ENCODE measurements at regions not wholly inside any gene's neighbourhood (a gene's known extent, or its start where the extent isn't known, plus 50 kb on each side); places are given as distances from the start of the nearest gene placed in this dataset.

GRCh38 chr4:144351306-144351705, 210.8 kb upstream of the GYPA start:
- Histone ChIP-seq H3K9me3 (no peaks in the 10 kb centered on the region), H3K36me3 (no peaks in the 10 kb centered on the region), H3K4me1 (peaks cover 0 to 8% (median 4%) of the 10 kb centered on the region in 4 donors), H3K4me3 (no peak overlapping the region), H3K27me3 (peaks cover 0 to 7% (median 0%) of the 10 kb centered on the region in 3 donors), H3K27ac (no peak overlapping the region)
- DNase-seq: no peak
- intact Hi-C loops (cut with DNase I; ENCODE audit: low total_unique reads): no loop called here
- TF ChIP-seq EP300 (IDR thresholded peaks at IDR 0.05) (no peak), POLR2AphosphoS5 (IDR thresholded peaks at IDR 0.05) (no peak), CTCF (IDR thresholded peaks at IDR 0.05) (no peak), POLR2A (IDR thresholded peaks at IDR 0.05) (no peak)
- 62 to 76% (median 70%) methylated on average over 3 of the region's 3 CpGs for WGBS, 5 donors

- DNase-seq: peak in 1 of 2 donors; percentile 32
- H3K4me3 ChIP-seq: no peak overlapping the region
- no peak for TF ChIP-seq POLR2A (IDR thresholded peaks at IDR 0.05)
- H3K27ac ChIP-seq: no peak overlapping the region
- no peaks in the 10 kb centered on the region for H3K36me3 ChIP-seq
- peaks cover 0 to 7% (median 0%) of the 10 kb centered on the region in 3 donors for H3K27me3 ChIP-seq
- intact Hi-C loops (cut with DNase I; ENCODE audit: low total_unique reads): no loop called here
- 58 to 79% (median 74%) methylated on average over 5 of the region's 5 CpGs for WGBS, 5 donors
- peaks cover 0 to 15% (median 6%) of the 10 kb centered on the region in 4 donors for H3K4me1 ChIP-seq
- no peaks in the 10 kb centered on the region for H3K9me3 ChIP-seq
Measured at GRCh38 chr4:144353292-144353691, 212.8 kb upstream of the GYPA start.

GRCh38 chr4:144355811-144356757, 215.6 kb upstream of the GYPA start:
- no peaks in the 10 kb centered on the region for H3K36me3 ChIP-seq
- H3K9me3 ChIP-seq: no peaks in the 10 kb centered on the region
- 9 to 20% (median 15%) methylated on average over 10 of the region's 10 CpGs for WGBS, 5 donors
- intact Hi-C loops (cut with DNase I; ENCODE audit: low total_unique reads): no loop called here
- H3K4me3 ChIP-seq: no peak overlapping the region
- DNase-seq: peak in 1 of 2 donors; percentile 80
- H3K4me1 ChIP-seq: peaks cover 0 to 15% (median 6%) of the 10 kb centered on the region in 4 donors
- peaks cover 0 to 7% (median 0%) of the 10 kb centered on the region in 3 donors for H3K27me3 ChIP-seq
- TF ChIP-seq POLR2AphosphoS5 (IDR thresholded peaks at IDR 0.05): peak in 1 of 3 donors; percentile 4
- TF ChIP-seq EP300 (IDR thresholded peaks at IDR 0.05): no peak
- no peak overlapping the region for H3K27ac ChIP-seq

- H3K4me1 ChIP-seq: peaks cover 0 to 15% (median 6%) of the 10 kb centered on the region in 4 donors
- no peak overlapping the region for H3K27ac ChIP-seq
- no peaks in the 10 kb centered on the region for H3K9me3 ChIP-seq
- intact Hi-C loops (cut with DNase I; ENCODE audit: low total_unique reads): no loop called here
- WGBS, 5 donors: 23 to 41% (median 38%) methylated on average over 9 of the region's 9 CpGs
- TF ChIP-seq POLR2AphosphoS5 (IDR thresholded peaks at IDR 0.05): no peak
- no peak for TF ChIP-seq EP300 (IDR thresholded peaks at IDR 0.05)
- TF ChIP-seq POLR2A (IDR thresholded peaks at IDR 0.05): no peak
- TF ChIP-seq CTCF (IDR thresholded peaks at IDR 0.05): no peak
- H3K36me3 ChIP-seq: no peaks in the 10 kb centered on the region
- H3K4me3 ChIP-seq: no peak overlapping the region
- DNase-seq: peak in 1 of 2 donors; percentile 28
- peaks cover 0 to 7% (median 0%) of the 10 kb centered on the region in 3 donors for H3K27me3 ChIP-seq
Measured at GRCh38 chr4:144356941-144357381, 216.4 kb upstream of the GYPA start.

- Histone ChIP-seq H3K4me3 (no peak overlapping the region), H3K27me3 (peaks cover 0 to 7% (median 0%) of the 10 kb centered on the region in 3 donors), H3K9me3 (no peaks in the 10 kb centered on the region), H3K27ac (no peak overlapping the region), H3K36me3 (no peaks in the 10 kb centered on the region), H3K4me1 (peaks cover 0 to 15% (median 6%) of the 10 kb centered on the region in 4 donors)
- intact Hi-C loops (cut with DNase I; ENCODE audit: low total_unique reads): no loop called here
- no peak for TF ChIP-seq POLR2A (IDR thresholded peaks at IDR 0.05)
- TF ChIP-seq POLR2AphosphoS5 (IDR thresholded peaks at IDR 0.05): no peak
- no peak for TF ChIP-seq CTCF (IDR thresholded peaks at IDR 0.05)
- no peak for TF ChIP-seq EP300 (IDR thresholded peaks at IDR 0.05)
- DNase-seq: no peak
- WGBS, 5 donors: 36 to 61% (median 51%) methylated on average over 3 of the region's 3 CpGs
Measured at GRCh38 chr4:144357975-144358374, 217.5 kb upstream of the GYPA start.
